ENCODE measurements at regions not wholly inside any gene's neighbourhood (a gene's known extent, or its start where the extent isn't known, plus 50 kb on each side); places are given as distances from the start of the nearest gene placed in this dataset.

GRCh38 chr16:86429663-86430062 lies 80.7 kb upstream of the FOXF1 start:
- no peak for DNase-seq

GRCh38 chr16:86430814-86431213 lies 79.5 kb upstream of the FOXF1 start:
- DNase-seq = no peak

DNA sequence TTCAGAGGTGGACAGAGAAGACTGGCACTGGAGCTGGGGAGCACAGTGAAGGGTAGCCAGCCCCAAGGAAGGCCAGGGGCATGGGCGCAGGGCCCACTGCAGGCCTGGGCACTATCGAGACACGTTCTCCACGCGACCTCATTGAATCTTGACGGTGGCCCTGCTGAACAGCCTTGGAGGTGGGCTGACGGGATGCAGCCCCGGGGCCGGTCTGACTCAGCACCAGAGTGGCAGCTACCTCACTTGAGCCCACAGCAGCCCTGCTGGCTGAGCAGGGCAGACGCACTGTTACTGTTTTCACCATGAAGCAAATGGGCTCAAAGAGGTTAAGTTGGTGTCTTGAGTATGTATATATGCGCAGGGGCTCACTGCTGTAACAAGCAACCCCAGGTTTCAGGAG lies 78.8 kb upstream of the FOXF1 start:
- no peak for DNase-seq

DNA sequence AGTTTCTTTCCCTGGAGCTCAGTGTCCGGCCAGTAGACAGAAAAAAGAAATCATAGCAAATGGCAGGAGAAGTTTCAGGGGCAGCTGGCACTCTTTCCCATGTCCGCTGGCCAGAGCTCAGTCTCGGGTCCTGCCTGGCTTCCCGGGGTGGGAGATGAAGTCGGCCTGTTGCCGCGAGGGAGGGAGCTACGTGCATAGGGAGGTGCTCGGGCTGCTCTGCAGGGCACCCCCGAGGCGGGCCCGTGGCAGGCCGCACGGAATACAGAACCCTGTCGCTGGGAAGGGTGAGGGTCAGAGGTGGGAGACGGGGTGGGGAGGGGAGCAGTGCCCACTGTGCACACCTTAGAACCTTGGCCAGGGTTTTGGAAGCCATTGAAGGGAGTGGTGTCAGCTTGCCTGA lies 78.3 kb upstream of the FOXF1 start:
- no peak for DNase-seq

GRCh38 chr16:86432691-86433090 lies 77.6 kb upstream of the FOXF1 start:
- no peak for DNase-seq

DNA sequence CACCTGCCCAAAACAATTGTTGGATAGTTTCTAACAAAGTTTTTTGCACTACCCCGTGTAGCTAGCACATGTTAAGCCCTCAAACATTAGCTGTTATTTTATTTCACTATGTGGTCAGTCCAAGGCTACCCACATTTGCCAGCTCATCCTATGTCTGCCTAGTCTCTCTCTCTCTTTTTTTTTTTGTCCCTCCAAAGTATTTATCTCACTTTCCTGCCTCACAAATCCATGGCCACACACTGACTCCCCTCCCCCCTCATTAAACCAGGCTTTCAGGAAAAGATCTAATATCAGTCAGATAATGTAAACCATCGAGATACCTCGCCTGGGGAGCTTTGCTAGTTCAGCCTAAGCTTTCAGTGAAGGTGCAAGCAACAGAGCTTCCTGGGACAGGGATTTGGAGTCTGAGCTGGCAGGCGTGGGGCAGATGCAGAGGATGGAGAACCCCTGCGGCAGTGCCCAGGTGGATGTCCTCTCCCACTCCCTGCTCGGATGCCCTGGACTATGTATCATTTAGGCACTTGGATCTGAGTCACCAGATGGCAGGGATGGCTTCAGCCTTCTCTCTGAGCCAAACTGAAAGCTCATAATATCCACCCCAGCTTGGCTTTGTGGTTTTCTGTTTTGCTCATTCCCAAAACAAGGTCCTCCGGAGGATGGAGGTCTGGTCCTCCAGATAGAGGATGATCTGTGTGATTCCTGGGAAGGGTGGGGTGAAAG lies 73.7 kb upstream of the FOXF1 start:
- DNase-seq = no peak

- no peak for DNase-seq
Measured at GRCh38 chr16:86437348-86437747, 73.0 kb upstream of the FOXF1 start.

GRCh38 chr16:86442703-86443102 lies 67.6 kb upstream of the FOXF1 start:
- no peak for DNase-seq

DNA sequence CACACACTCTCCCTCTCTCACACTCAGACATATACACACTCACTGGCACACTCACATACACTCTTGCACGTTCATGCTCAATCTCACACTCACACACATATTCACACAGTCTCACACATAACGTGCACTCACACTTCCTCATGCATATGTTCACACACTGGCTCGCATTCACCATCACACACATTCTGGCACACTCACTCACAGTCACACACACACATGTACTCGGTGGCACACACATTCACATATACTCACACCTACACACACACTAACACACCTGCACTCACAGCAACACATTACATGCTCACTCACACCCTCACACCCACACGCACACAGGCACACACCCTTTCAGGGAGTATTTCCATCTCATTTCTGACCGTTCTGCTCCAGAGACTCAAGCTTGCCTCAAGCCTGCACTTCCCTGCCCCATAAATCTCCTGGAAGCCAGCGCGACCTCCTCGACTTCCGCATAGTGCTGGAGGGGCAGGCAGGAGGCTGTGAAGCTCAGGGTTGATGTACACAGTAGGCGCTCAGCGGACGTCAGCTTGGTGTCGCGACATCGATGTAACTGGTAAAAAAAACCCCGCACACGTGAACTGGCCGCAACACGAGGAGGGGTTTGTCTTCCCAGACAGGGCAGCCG lies 66.7 kb upstream of the FOXF1 start:
- DNase-seq = no peak

DNA sequence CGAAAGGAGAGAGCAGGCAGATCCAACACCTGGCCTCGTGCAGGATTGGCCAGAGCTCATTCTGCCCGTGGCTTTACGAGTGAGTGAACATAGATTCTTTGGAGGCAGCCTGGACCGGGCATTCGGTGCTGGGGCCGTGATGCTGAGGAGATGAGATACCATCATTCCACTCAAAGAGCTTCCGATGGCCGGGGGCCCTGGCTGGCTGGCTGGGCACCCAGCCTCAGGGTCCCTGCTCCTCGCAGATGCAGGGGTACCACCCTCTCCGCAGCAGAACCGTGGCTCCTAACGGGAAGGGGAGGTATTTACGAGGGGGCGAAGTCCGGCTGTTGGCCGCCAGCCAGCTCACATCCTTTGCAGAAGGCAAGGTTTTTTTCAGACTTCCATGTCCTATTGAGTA lies 66.1 kb upstream of the FOXF1 start:
- no peak for DNase-seq

- no peak for DNase-seq
Measured at GRCh38 chr16:86444661-86445060, 65.7 kb upstream of the FOXF1 start.

DNA sequence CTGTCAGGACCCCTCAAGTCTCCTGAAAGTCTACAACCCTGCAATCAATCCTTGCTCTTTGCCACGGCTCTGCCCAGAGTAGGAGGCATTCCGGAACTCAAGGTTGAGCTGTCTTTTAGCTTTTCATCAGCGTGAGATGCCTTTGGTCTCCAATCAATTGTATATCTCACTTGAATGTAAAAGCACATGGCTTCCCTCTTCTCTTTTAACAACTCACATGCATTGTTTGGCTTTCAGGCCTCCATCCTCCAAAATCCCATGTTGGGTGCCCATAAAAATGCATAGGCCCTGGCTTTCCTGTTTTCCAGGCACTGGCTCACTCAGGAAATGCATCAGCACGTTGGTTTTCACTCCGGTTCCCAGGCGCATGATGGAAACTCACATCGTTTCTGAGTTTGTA lies 64.0 kb upstream of the FOXF1 start:
- DNase-seq = no peak

DNA sequence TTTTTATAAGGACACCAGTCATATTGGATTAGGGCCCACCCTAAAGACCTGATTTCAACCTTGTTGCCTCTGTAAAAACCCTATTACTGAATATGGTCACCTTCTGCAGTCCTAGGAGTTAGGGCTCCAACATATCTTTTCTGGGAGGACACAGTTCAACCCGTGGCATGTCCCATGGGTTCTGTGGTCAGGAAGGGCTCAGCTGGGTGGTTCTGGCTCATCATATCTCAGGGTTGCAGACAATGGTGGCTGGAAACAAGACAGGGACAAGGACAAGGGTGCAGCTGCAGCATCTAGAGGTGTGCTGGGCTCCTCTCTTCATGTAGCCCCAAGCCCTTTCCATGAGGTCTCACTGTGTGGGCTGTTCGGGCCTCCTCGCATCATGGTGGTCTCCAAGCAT lies 63.1 kb upstream of the FOXF1 start:
- no peak for DNase-seq

- DNase-seq = no peak
Measured at GRCh38 chr16:86448306-86448890, 61.9 kb upstream of the FOXF1 start.

DNA sequence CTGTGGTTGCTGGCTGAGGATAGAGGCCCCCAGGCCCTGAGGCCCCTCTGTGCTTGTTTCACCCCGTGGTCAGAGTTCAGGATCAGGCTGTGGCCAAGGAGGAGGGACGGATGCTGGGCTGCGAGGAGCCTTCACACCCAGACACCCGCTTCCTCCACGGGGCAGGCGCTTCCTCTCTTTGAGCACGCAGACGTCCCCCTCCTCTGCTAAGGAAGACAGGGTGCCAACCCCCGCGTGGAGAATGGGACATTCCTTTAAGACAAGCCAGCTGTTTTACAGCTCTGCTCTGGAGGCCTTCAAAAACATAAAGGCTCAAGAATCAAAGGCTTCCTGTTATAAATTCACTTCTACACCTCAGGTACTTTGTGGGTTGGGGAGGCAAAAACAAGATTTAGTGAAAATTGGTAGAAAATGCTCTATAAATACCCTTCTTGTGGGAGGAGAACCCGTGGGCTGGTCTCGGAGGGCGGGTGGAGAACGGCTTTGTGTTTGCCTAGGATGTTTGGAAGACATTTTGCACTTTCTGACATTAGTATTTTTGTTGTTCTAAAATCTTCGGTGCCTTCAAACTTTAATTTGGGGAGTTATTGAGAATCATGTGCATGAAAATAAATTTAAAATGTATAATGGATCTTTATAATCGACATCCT lies 60.8 kb upstream of the FOXF1 start:
- DNase-seq = no peak

- DNase-seq = no peak
Measured at GRCh38 chr16:86450691-86451090, 59.6 kb upstream of the FOXF1 start.

GRCh38 chr16:86452451-86452850 lies 57.9 kb upstream of the FOXF1 start:
- no peak for DNase-seq

- DNase-seq = no peak
Measured at GRCh38 chr16:86455116-86455515, 55.2 kb upstream of the FOXF1 start.

DNA sequence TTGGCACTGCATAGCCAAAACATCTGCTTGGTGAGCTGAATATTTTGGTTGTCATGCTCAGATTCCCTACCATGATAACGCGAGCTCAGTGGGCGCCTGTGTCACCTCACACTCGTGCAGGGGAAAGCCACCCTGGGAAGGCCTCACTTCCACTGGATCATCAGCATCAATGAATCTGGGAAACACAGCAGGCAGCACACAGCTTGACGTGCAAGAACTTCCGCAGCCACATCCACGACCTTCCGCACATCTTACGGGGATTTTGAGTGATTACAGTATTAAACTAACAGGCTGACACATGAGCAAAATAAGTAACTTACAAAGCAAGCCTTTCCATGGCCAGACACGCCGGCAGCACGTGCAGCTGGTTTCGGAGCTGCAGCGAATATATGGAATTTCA lies 54.7 kb upstream of the FOXF1 start:
- no peak for DNase-seq

DNA sequence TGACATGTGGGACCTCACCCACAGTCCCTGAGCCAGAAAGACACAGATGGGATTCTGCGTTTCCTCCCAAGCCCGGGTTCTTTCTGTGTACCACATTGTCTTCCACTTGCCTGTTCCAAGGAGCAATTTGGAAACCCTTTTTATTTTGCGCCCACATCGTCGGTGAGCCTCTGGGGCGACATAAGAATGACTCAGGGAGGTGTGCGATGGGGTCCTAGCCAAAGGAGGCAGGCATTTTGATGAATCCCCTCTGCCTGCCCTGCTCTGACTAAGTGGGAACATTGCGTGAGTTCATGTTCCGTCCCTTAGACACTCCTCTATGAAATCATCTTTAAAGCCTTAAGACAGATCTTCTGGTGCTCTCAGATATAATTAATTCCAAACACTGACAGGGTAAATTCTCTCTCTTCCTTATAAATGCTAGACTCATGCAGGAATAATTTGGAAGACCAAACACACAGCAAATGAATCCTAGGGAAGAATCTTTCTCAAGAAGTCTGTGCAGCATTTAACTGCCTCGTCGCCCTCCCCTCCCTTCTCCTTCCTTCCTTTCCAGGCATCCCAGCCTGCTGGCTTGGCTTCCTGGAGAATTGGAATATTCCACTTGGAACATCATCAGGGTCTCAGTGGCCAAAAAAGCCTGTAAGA lies 52.7 kb upstream of the FOXF1 start:
- DNase-seq = no peak

GRCh38 chr16:86458149-86458777 lies 52.1 kb upstream of the FOXF1 start:
- no peak for DNase-seq

DNA sequence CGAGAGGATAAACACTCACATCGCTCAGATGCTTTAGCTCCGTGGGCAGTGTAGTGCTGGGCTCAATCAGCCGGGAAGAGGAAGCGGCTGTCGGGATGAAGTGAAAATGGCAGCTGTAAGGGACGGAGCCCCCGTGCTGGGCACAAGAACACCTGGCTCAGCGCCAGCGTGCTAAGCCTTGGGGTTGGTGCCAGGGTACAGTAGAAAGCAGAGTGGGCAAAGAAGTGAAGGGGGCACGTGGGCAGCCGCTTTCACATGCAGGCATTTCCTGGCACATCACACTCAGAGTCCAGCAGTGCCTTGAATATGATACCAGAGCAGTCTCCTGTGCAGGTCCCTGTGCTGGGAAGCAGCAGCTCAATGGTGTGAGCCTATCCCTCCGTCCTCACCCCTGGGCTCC lies 51.1 kb upstream of the FOXF1 start:
- no peak for DNase-seq
